Psoas muscle (tissue), 7 donors: ENCODE measurements at regions not wholly inside any gene's neighbourhood (a gene's known extent, or its start where the extent isn't known, plus 50 kb on each side); places are given as distances from the start of the nearest gene placed in this dataset.

Experiments
- ATAC-seq, 4 donors: fragments of 200-7000 bp; cut with Tn5 transposase; one replicate each; pipeline ENCODE4 v1.9.1; 2020; ENCODE audit warnings: moderate library complexity in 3 of 4, mild to moderate bottlenecking in 2 of 4
- DNase-seq, 2 donors: peaks; one replicate each; pipeline ENCODE4 v3.0.0-alpha.2; 2020
- H3K27ac ChIP-seq: fragments of 200-600 bp; one replicate; pipeline ENCODE4 v1.8.0; 2022
- H3K27me3 ChIP-seq, 3 donors: fragments of 200-600 bp in 1 of 3; one replicate each; pipeline versions ENCODE4 v1.6.1 to v1.8.0; 2013 to 2022; ENCODE audit warnings: low read length in 2 of 3, mild to moderate bottlenecking in 2 of 3, moderate library complexity in 1 of 3; ENCODE audit not compliant: insufficient read depth in 3 of 3
- H3K36me3 ChIP-seq, 2 donors: fragments of 200-600 bp in 1 of 2; one replicate each; pipeline versions ENCODE4 v1.6.1 to v1.8.0; 2013 to 2022; ENCODE audit warnings: low read depth in 1 of 2, mild to moderate bottlenecking in 1 of 2, moderate library complexity in 1 of 2; ENCODE audit not compliant: insufficient read depth in 1 of 2
- H3K4me1 ChIP-seq: fragments of 200-600 bp; one replicate; pipeline ENCODE4 v1.8.0; 2022
- H3K4me3 ChIP-seq: fragments of 200-600 bp; one replicate; pipeline ENCODE4 v1.8.0; 2022; ENCODE audit warnings: mild to moderate bottlenecking
- H3K9me3 ChIP-seq: fragments of 200-600 bp; one replicate; pipeline ENCODE4 v1.8.0; 2022
- CTCF ChIP-seq: fragments of 200-600 bp; IDR thresholded peaks from one replicate; pipeline ENCODE4 v1.8.0; 2022; ENCODE audit warnings: antibody characterized with exemption
- WGBS, 3 donors: extraction: QIAGEN DNeasy Blood & Tissue Kit; methylation state at CpG; one replicate each; pipeline versions ENCODE4 v1.1.6 to v1.1.7; 2013; 5-methylcytosine and 5-hydroxymethylcytosine counted together
- intact Hi-C, 2 donors: fragments of 100-400 bp; cut with DNase I; formaldehyde crosslinking; loops; one replicate each; pipeline versions ENCODE4 v1.11.0 to v1.14.2; 2022
- donor health status: healthy with polysubstance abuse.
- donor health status: DM: no; HTN: no; CAD: no; lungs with moderate emphysema.
- donor health status: Bipolar disorder and iron deficiency.
- donor health status: healthy.
- donor health status: DM: yes; HTN: yes; CAD: no.
- donor health status: DM: no; HTN: no; CAD: no.
- donor health status: DM: yes; HTN: yes; CAD: no.

- no peaks in the 10 kb centered on the region for H3K4me1 ChIP-seq
- H3K4me3 ChIP-seq: no peak overlapping the region
- H3K27me3 ChIP-seq: peaks cover 0 to 4% (median 2%) of the 10 kb centered on the region in 3 donors
- WGBS, 3 donors: 89 to 91% (median 90%) methylated on average over 7 of the region's 7 CpGs
- intact Hi-C loops: no loop called here
- H3K36me3 ChIP-seq: no peaks in the 10 kb centered on the region
- TF ChIP-seq CTCF: no peak
- ATAC-seq (no peak), DNase-seq (no peak)
- no peak overlapping the region for H3K27ac ChIP-seq
- H3K9me3 ChIP-seq: no peaks in the 10 kb centered on the region
These were observed 577.2 kb upstream of the SALL3 start for GRCh38 chr18:78402440-78402839.

- no peak overlapping the region for H3K4me3 ChIP-seq
- H3K4me1 ChIP-seq: no peaks in the 10 kb centered on the region
- no peak for TF ChIP-seq CTCF
- DNase-seq: no peak
- WGBS, 3 donors: 71 to 78% (median 76%) methylated on average over 7 of the region's 7 CpGs
- H3K27ac ChIP-seq: no peak overlapping the region
- H3K9me3 ChIP-seq: no peaks in the 10 kb centered on the region
- intact Hi-C loops: no loop called here
- H3K36me3 ChIP-seq: no peaks in the 10 kb centered on the region
- H3K27me3 ChIP-seq: peaks cover 0 to 4% (median 2%) of the 10 kb centered on the region in 3 donors
- no peak for ATAC-seq
These were observed 576.7 kb upstream of the SALL3 start for GRCh38 chr18:78402966-78403365.

GRCh38 chr18:78403371-78403770, 576.2 kb upstream of the SALL3 start:
- Histone ChIP-seq H3K9me3 (no peaks in the 10 kb centered on the region), H3K36me3 (no peaks in the 10 kb centered on the region), H3K27me3 (peaks cover 0 to 4% (median 2%) of the 10 kb centered on the region in 3 donors), H3K4me1 (no peaks in the 10 kb centered on the region), H3K27ac (no peak overlapping the region), H3K4me3 (no peak overlapping the region)
- intact Hi-C loops: no loop called here
- ATAC-seq (no peak), DNase-seq (no peak)
- TF ChIP-seq CTCF: no peak
- WGBS, 3 donors: 49 to 61% (median 53%) methylated on average over 9 of the region's 9 CpGs

- intact Hi-C loops: no loop called here
These were observed 573.9 kb upstream of the SALL3 start for GRCh38 chr18:78405763-78406162.

More at GRCh38 chr18:78405763-78406162, 573.9 kb upstream of the SALL3 start:
- no peak overlapping the region for H3K4me3 ChIP-seq
- H3K9me3 ChIP-seq: no peaks in the 10 kb centered on the region
- H3K27ac ChIP-seq: no peak overlapping the region
- H3K4me1 ChIP-seq: no peaks in the 10 kb centered on the region
- 88 to 89% (median 89%) methylated on average over 13 to 16 of the region's 16 CpGs for WGBS, 3 donors
- no peak for ATAC-seq
- DNase-seq: no peak
- no peaks in the 10 kb centered on the region for H3K36me3 ChIP-seq
- TF ChIP-seq CTCF: no peak
- H3K27me3 ChIP-seq: peaks cover 0 to 4% (median 0%) of the 10 kb centered on the region in 3 donors
